DND-41 (cell line): ENCODE measurements at regions not wholly inside any gene's neighbourhood (a gene's known extent, or its start where the extent isn't known, plus 50 kb on each side); places are given as distances from the start of the nearest gene placed in this dataset.

ENCODE experiments used
- CTCF ChIP-seq: IDR thresholded peaks from 2 replicates; pipeline ENCODE4 v1.5.1; 2012; ENCODE audit warnings: borderline replicate concordance, low read length, moderate library complexity, mild to moderate bottlenecking; ENCODE audit not compliant: poor library complexity, severe bottlenecking; ENCODE audit errors: extremely low read depth
- EZH2 ChIP-seq: IDR thresholded peaks from 3 replicates; pipeline ENCODE4 v1.6.1; 2012; ENCODE audit warnings: borderline replicate concordance, low read depth, mild to moderate bottlenecking, moderate library complexity, low read length, inconsistent platforms; ENCODE audit not compliant: severe bottlenecking

GRCh38 chr13:91127995-91128394, 219.5 kb upstream of the MIR17HG start:
- TF ChIP-seq CTCF = no peak
- TF ChIP-seq EZH2 = no peak
